PFSK-1 (cell line): ENCODE measurements at regions not wholly inside any gene's neighbourhood (a gene's known extent, or its start where the extent isn't known, plus 50 kb on each side); places are given as distances from the start of the nearest gene placed in this dataset.

Source experiments
- FOXP2 ChIP-seq: optimal IDR thresholded peaks from 2 replicates; pipeline ENCODE3; 2011; ENCODE audit warnings: borderline replicate concordance, control low read depth, inconsistent platforms; ENCODE audit not compliant: insufficient read depth; ENCODE audit errors: extremely low read length, extremely low read depth
- POLR2AphosphoS5 ChIP-seq: IDR thresholded peaks from 2 replicates; pipeline ENCODE4 v1.6.1; 2012; ENCODE audit warnings: low read depth, mild to moderate bottlenecking, control low read depth, low read length, moderate library complexity
- REST ChIP-seq, 2 experiments: IDR thresholded peaks; 2 replicates each; pipeline versions ENCODE4 v1.6.1 to v1.8.0; 2011 to 2012; ENCODE audit warnings: low read depth in 2 of 2, low read length in 2 of 2, control low read depth in 1 of 2, inconsistent platforms in 1 of 2, mild to moderate bottlenecking in 1 of 2, moderate library complexity in 1 of 2; ENCODE audit not compliant: insufficient read depth in 1 of 2
- SIN3A ChIP-seq: IDR thresholded peaks from 2 replicates; pipeline ENCODE4 v1.6.1; 2012; ENCODE audit warnings: mild to moderate bottlenecking, low read length, moderate library complexity, borderline replicate concordance; ENCODE audit not compliant: insufficient read depth
- TAF1 ChIP-seq: IDR thresholded peaks from 2 replicates; pipeline ENCODE4 v1.6.1; 2012; ENCODE audit warnings: low read length, control low read depth, borderline replicate concordance; ENCODE audit not compliant: insufficient read depth

- no peak for TF ChIP-seq SIN3A
- TF ChIP-seq FOXP2: no peak
- no peak for TF ChIP-seq REST (IDR thresholded peaks at IDR 0.05; ENCODE audit: insufficient read depth in 1 of 2, low read depth in 2 of 2, low read length in 2 of 2)
- TF ChIP-seq POLR2AphosphoS5: no peak
- no peak for TF ChIP-seq TAF1
Measured at GRCh38 chr15:79212589-79213157, 69.8 kb upstream of the ANKRD34C start.

- TF ChIP-seq SIN3A (no peak), TAF1 (no peak), FOXP2 (no peak), REST (IDR thresholded peaks at IDR 0.05; ENCODE audit: insufficient read depth in 1 of 2, low read depth in 2 of 2, low read length in 2 of 2) (no peak), POLR2AphosphoS5 (no peak)
Measured at GRCh38 chr15:79211481-79211880, 71.0 kb upstream of the ANKRD34C start.

- TF ChIP-seq REST (IDR thresholded peaks at IDR 0.05; ENCODE audit: insufficient read depth in 1 of 2, low read depth in 2 of 2, low read length in 2 of 2) (no peak), FOXP2 (no peak), SIN3A (no peak), POLR2AphosphoS5 (no peak), TAF1 (no peak)
Measured at GRCh38 chr15:79209690-79210089, 72.8 kb upstream of the ANKRD34C start.

GRCh38 chr15:79209116-79209515, 73.4 kb upstream of the ANKRD34C start:
- no peak for TF ChIP-seq POLR2AphosphoS5
- TF ChIP-seq TAF1: no peak
- TF ChIP-seq SIN3A: no peak
- TF ChIP-seq FOXP2: no peak

- TF ChIP-seq POLR2AphosphoS5: no peak
- peak; percentile 68 to 91 for TF ChIP-seq REST (IDR thresholded peaks at IDR 0.05; ENCODE audit: insufficient read depth in 1 of 2, low read depth in 2 of 2, low read length in 2 of 2)
Measured at GRCh38 chr15:79208179-79208578, 74.3 kb upstream of the ANKRD34C start.
